H9 (cell line): ENCODE measurements at regions not wholly inside any gene's neighbourhood (a gene's known extent, or its start where the extent isn't known, plus 50 kb on each side); places are given as distances from the start of the nearest gene placed in this dataset.

Experiments
- DNase-seq: peaks from one replicate; pipeline ENCODE4 v3.0.0-alpha.2; 2017
- H2AFZ ChIP-seq: one replicate; pipeline ENCODE4 v1.6.1; 2013; ENCODE audit warnings: mild to moderate bottlenecking, low read length, control low read depth, moderate library complexity
- H2AK5ac ChIP-seq: 2 replicates; pipeline ENCODE4 v1.6.1; 2013; ENCODE audit warnings: low read length, control low read depth, mixed read lengths; ENCODE audit not compliant: insufficient read length
- H2BK120ac ChIP-seq: one replicate; pipeline ENCODE4 v1.6.1; 2013; ENCODE audit warnings: low read depth, mild to moderate bottlenecking, low read length, control low read depth, inconsistent platforms; ENCODE audit not compliant: poor library complexity, severe bottlenecking
- H2BK12ac ChIP-seq: 2 replicates; pipeline ENCODE4 v1.6.1; 2013; ENCODE audit warnings: low read length, control low read depth, mixed read lengths, low read depth; ENCODE audit not compliant: insufficient read length
- H2BK15ac ChIP-seq: 2 replicates; pipeline ENCODE4 v1.6.1; 2013; ENCODE audit warnings: low read depth, low read length, control low read depth
- H2BK20ac ChIP-seq: one replicate; pipeline ENCODE4 v1.6.1; 2013; ENCODE audit warnings: low read depth, mild to moderate bottlenecking, low read length, control low read depth, inconsistent platforms; ENCODE audit not compliant: poor library complexity, severe bottlenecking
- H2BK5ac ChIP-seq: 2 replicates; pipeline ENCODE4 v1.6.1; 2013; ENCODE audit warnings: low read length, control low read depth, mixed read lengths; ENCODE audit not compliant: insufficient read length
- H3K14ac ChIP-seq: 2 replicates; pipeline ENCODE4 v1.6.1; 2013; ENCODE audit warnings: low read length, control low read depth; ENCODE audit not compliant: insufficient read depth
- H3K18ac ChIP-seq: 2 replicates; pipeline ENCODE4 v1.6.1; 2013; ENCODE audit warnings: low read depth, mild to moderate bottlenecking, mixed read lengths, low read length, control low read depth; ENCODE audit not compliant: insufficient read length
- H3K23ac ChIP-seq: 2 replicates; pipeline ENCODE4 v1.6.1; 2013; ENCODE audit warnings: low read length, control low read depth, mixed read lengths, low read depth; ENCODE audit not compliant: insufficient read length
- H3K23me2 ChIP-seq: 2 replicates; pipeline ENCODE4 v1.6.1; 2013; ENCODE audit warnings: low read depth, mild to moderate bottlenecking, mixed read lengths, low read length, control low read depth; ENCODE audit not compliant: insufficient read length, poor library complexity, severe bottlenecking
- H3K27ac ChIP-seq: 2 replicates; pipeline ENCODE4 v1.5.1; 2013; ENCODE audit warnings: low read length, control low read depth, mixed read lengths, low read depth; ENCODE audit not compliant: insufficient read length
- H3K27me3 ChIP-seq: 2 replicates; pipeline ENCODE4 v1.6.1; 2013; ENCODE audit warnings: low read length, control low read depth, inconsistent platforms; ENCODE audit not compliant: insufficient read depth
- H3K4ac ChIP-seq: 2 replicates; pipeline ENCODE4 v1.6.1; 2013; ENCODE audit warnings: low read depth, mild to moderate bottlenecking, control low read depth, inconsistent platforms, low read length, moderate library complexity
- H3K4me1 ChIP-seq: 2 replicates; pipeline ENCODE4 v1.6.1; 2013; ENCODE audit warnings: low read length, control low read depth, inconsistent platforms; ENCODE audit not compliant: insufficient read depth
- H3K4me2 ChIP-seq: 2 replicates; pipeline ENCODE4 v1.6.1; 2013; ENCODE audit warnings: low read length, control low read depth, mixed read lengths; ENCODE audit not compliant: insufficient read length, insufficient read depth
- H3K56ac ChIP-seq: 2 replicates; pipeline ENCODE4 v1.6.1; 2013; ENCODE audit warnings: low read depth, mild to moderate bottlenecking, mixed read lengths, low read length, control low read depth; ENCODE audit not compliant: insufficient read length
- H3K79me1 ChIP-seq: 2 replicates; pipeline ENCODE4 v1.6.1; 2013; ENCODE audit warnings: low read depth, mild to moderate bottlenecking, moderate library complexity, low read length, control low read depth, inconsistent platforms; ENCODE audit not compliant: insufficient read depth, poor library complexity, severe bottlenecking
- H3K79me2 ChIP-seq: 2 replicates; pipeline ENCODE4 v1.6.1; 2013; ENCODE audit warnings: low read length, control low read depth, inconsistent platforms; ENCODE audit not compliant: insufficient read depth
- H3K9ac ChIP-seq: 2 replicates; pipeline ENCODE4 v1.6.1; 2013; ENCODE audit warnings: low read length, control low read depth, mixed read lengths; ENCODE audit not compliant: insufficient read length; ENCODE audit errors: extremely low read depth
- H3K9me3 ChIP-seq: one replicate; pipeline ENCODE4 v1.6.1; 2013; ENCODE audit warnings: low read depth, low read length, inconsistent platforms; ENCODE audit not compliant: control insufficient read depth
- H3T11ph ChIP-seq: one replicate; pipeline ENCODE4 v1.6.1; 2013; ENCODE audit warnings: mild to moderate bottlenecking, low read length, control low read depth, inconsistent platforms
- H4K20me1 ChIP-seq: one replicate; pipeline ENCODE4 v1.6.1; 2013; ENCODE audit not compliant: control insufficient read depth, insufficient read length, insufficient read depth
- H4K5ac ChIP-seq: 2 replicates; pipeline ENCODE4 v1.6.1; 2013; ENCODE audit warnings: low read depth, mild to moderate bottlenecking, mixed read lengths, low read length, control low read depth; ENCODE audit not compliant: insufficient read length
- H4K8ac ChIP-seq: replicated peaks from 2 replicates; pipeline ENCODE4 v1.6.1; 2013; ENCODE audit warnings: low read length, control low read depth, mixed read lengths, low read depth; ENCODE audit not compliant: insufficient read length
- H4K91ac ChIP-seq: 2 replicates; pipeline ENCODE4 v1.6.1; 2013; ENCODE audit warnings: low read depth, mild to moderate bottlenecking, moderate library complexity, mixed read lengths, low read length, control low read depth; ENCODE audit not compliant: insufficient read length
- H3K27ac Mint-ChIP-seq, 3 experiments: 2 replicates in 2 of 3; 3 replicates in 1 of 3; pipeline ENCODE4 v1.8.0; 2020 to 2021; ENCODE audit warnings: mixed read lengths in 3 of 3, mild to moderate bottlenecking in 1 of 3, moderate library complexity in 1 of 3
- H3K27me3 Mint-ChIP-seq: 2 replicates; pipeline ENCODE4 v1.8.0; 2021; ENCODE audit warnings: low read depth, mild to moderate bottlenecking, moderate library complexity, mixed read lengths
- H3K36me3 Mint-ChIP-seq, 3 experiments: 2 replicates in 2 of 3; 3 replicates in 1 of 3; pipeline ENCODE4 v1.8.0; 2020 to 2021; ENCODE audit warnings: low read depth in 3 of 3, mixed read lengths in 3 of 3; ENCODE audit not compliant: insufficient read depth in 1 of 3
- H3K4me1 Mint-ChIP-seq, 2 experiments: 2 replicates each; pipeline ENCODE4 v1.8.0; 2020; ENCODE audit warnings: mixed read lengths in 2 of 2
- H3K4me3 Mint-ChIP-seq, 2 experiments: 2 replicates in 1 of 2; 3 replicates in 1 of 2; pipeline ENCODE4 v1.8.0; 2020 to 2021; ENCODE audit warnings: mild to moderate bottlenecking in 2 of 2, mixed read lengths in 2 of 2, moderate library complexity in 1 of 2
- H3K9me3 Mint-ChIP-seq, 2 experiments: 2 replicates in 1 of 2; 3 replicates in 1 of 2; pipeline ENCODE4 v1.8.0; 2020; ENCODE audit warnings: mild to moderate bottlenecking in 2 of 2, mixed read lengths in 2 of 2, moderate library complexity in 1 of 2
- CTCF ChIP-seq: fragments of 200-600 bp; sonication (generic); conservative IDR thresholded peaks from 3 replicates; pipeline ENCODE4 v1.8.0; 2021; ENCODE audit warnings: antibody characterized with exemption, mild to moderate bottlenecking
- WGBS: extraction: QIAGEN DNeasy Blood & Tissue Kit; methylation state at CpG from one replicate; pipeline ENCODE4 v1.1.7; 2013; ENCODE audit warnings: missing lambda C conversion rate, low lambda C conversion rate, mixed read lengths; ENCODE audit not compliant: insufficient read length; ENCODE audit errors: extremely low coverage; 5-methylcytosine and 5-hydroxymethylcytosine counted together

GRCh38 chr19:30135093-30135757 is 193.2 kb downstream of the URI1 start:
- no peaks in the 10 kb centered on the region for H3K79me2 ChIP-seq
- H3K23ac ChIP-seq: no peak overlapping the region
- H3K23me2 ChIP-seq: no peaks in the 10 kb centered on the region
- H3K4ac ChIP-seq: no peak overlapping the region
- no peaks in the 10 kb centered on the region for H3K27me3 ChIP-seq
- H3K9me3 Mint-ChIP-seq: no peaks in the 10 kb centered on the region
- 0 out of 7 replicates have a peak overlapping the region, but pooled peaks of 1 of the 3 experiments have one; percentile 58 for H3K27ac Mint-ChIP-seq
- H3K18ac ChIP-seq: no peak overlapping the region
- H3K9ac ChIP-seq: no peak overlapping the region
- H3K4me3 Mint-ChIP-seq: no peak overlapping the region
- no peak overlapping the region for H2AFZ ChIP-seq
- no peak overlapping the region for H3K56ac ChIP-seq
- H3K4me1 ChIP-seq: no peaks in the 10 kb centered on the region
- no peak overlapping the region for H4K5ac ChIP-seq
- H4K91ac ChIP-seq: no peak overlapping the region
- peaks cover 9% of the 10 kb centered on the region in 2 experiments for H3K4me1 Mint-ChIP-seq
- no peaks in the 10 kb centered on the region for H3K79me1 ChIP-seq
- no peak overlapping the region for H3K14ac ChIP-seq
- H2BK120ac ChIP-seq: no peak overlapping the region
- no peak for DNase-seq
- H4K8ac ChIP-seq: no peak overlapping the region
- no peak overlapping the region for H3T11ph ChIP-seq
- H3K4me2 ChIP-seq: no peak overlapping the region
- H2AK5ac ChIP-seq: no peak overlapping the region
- H3K27ac ChIP-seq: no peak overlapping the region
- no peak for TF ChIP-seq CTCF
- no peak overlapping the region for H2BK5ac ChIP-seq
- H4K20me1 ChIP-seq: no peaks in the 10 kb centered on the region
- no peak overlapping the region for H2BK12ac ChIP-seq
- no CpG with 5 or more reads among the region's 12 CpGs for WGBS
- no peak overlapping the region for H2BK20ac ChIP-seq
- peaks cover 4% of the 10 kb centered on the region for H3K27me3 Mint-ChIP-seq
- H2BK15ac ChIP-seq: no peak overlapping the region
- H3K9me3 ChIP-seq: no peaks in the 10 kb centered on the region
- no peaks in the 10 kb centered on the region for H3K36me3 Mint-ChIP-seq
